Right atrium auricular region (tissue), 2 donors: ENCODE measurements at regions not wholly inside any gene's neighbourhood (a gene's known extent, or its start where the extent isn't known, plus 50 kb on each side); places are given as distances from the start of the nearest gene placed in this dataset.

Source experiments
- DNase-seq: peaks from one replicate; pipeline ENCODE4 v3.0.0-alpha.2; 2019; ENCODE audit warnings: low spot score
- H3K27ac ChIP-seq, 2 donors: fragments of 200-600 bp; sonication (generic); 1 replicate in 1 of 2; 2 replicates in 1 of 2; pipeline ENCODE4 v1.5.1; 2016 to 2019
- H3K27me3 ChIP-seq, 2 donors: fragments of 200-600 bp; sonication (generic); one replicate each; pipeline versions ENCODE4 v1.5.1 to v1.6.0; 2017 to 2019
- H3K36me3 ChIP-seq: fragments of 200-600 bp; sonication (generic); one replicate; pipeline ENCODE4 v1.5.1; 2016
- H3K4me1 ChIP-seq, 2 donors: fragments of 200-600 bp; sonication (generic); one replicate each; pipeline versions ENCODE4 v1.5.1 to v1.6.0; 2017 to 2019
- H3K4me3 ChIP-seq, 2 donors: fragments of 200-600 bp; sonication (generic); 1 replicate in 1 of 2; 2 replicates in 1 of 2; pipeline ENCODE4 v1.5.1; 2017 to 2019; ENCODE audit warnings: mild to moderate bottlenecking in 1 of 2, moderate library complexity in 1 of 2
- H3K9me3 ChIP-seq, 2 donors: fragments of 200-600 bp; sonication (generic); one replicate each; pipeline ENCODE4 v1.5.1; 2019
- CTCF ChIP-seq, 2 donors: fragments of 200-600 bp; sonication (generic); IDR thresholded peaks; one replicate each; pipeline ENCODE4 v1.5.1; 2019; ENCODE audit warnings: antibody characterized with exemption in 2 of 2

DNA sequence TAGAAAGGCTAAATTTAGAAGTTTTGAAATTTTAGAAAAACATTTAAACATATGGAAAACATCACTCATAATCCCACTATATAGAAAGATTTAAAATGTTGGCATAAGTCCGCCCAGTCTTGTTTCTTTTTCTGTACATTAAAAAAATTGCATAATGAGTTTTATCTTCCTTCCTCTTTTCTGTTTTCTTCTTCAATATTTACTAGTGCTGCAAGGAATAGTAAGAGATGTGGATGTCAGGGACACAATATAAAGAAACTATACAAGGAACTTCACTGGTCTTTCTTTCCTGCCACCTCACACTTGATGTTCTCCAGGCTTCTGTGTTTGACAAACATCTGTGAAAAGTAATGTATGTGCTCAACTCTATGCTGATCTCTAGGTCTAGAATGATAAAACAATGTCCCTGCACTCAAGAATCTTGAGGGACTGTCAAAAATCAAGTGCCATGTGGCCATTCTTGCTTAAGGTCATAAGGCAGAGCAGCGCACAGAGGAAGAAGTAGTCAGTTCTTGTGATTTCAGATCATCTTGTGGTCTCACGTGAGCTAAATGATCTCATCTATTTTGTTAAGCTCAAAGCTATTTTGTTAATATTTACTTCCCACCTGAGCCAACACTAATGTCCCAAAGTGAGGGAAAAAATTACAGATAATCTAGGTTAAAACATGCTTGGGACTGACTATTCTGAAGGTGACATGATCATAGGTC lies 186.9 kb upstream of the OBI1 start:
- Histone ChIP-seq H3K36me3 (no peaks in the 10 kb centered on the region), H3K27ac (no peak overlapping the region), H3K4me1 (no peaks in the 10 kb centered on the region), H3K27me3 (no peaks in the 10 kb centered on the region), H3K4me3 (no peak overlapping the region), H3K9me3 (no peaks in the 10 kb centered on the region)
- no peak for DNase-seq
- TF ChIP-seq CTCF (IDR thresholded peaks at IDR 0.05), result no peak

DNA sequence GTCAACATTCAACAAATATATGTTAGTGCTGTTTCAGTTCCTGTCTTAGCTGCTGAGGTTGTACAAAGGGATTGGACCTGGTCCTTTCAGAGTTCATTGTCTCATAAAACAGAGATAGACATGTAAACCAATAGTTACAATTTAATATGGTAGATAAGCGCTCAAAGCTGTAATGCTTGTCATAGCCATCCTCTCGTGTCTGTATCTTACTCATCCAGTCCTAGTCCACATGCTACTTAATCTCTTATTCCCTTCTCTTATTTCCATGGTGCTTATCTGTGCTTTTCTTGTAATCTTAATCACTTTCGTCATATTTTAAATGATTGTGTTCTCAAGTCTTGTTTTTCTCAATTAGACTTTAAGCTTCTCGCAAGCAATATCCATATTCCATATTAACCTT lies 185.2 kb upstream of the OBI1 start:
- Histone ChIP-seq H3K27me3 (no peaks in the 10 kb centered on the region), H3K4me3 (no peak overlapping the region), H3K4me1 (no peaks in the 10 kb centered on the region), H3K27ac (no peak overlapping the region), H3K9me3 (no peaks in the 10 kb centered on the region), H3K36me3 (no peaks in the 10 kb centered on the region)
- DNase-seq, result no peak
- no peak for TF ChIP-seq CTCF (IDR thresholded peaks at IDR 0.05)

GRCh38 chr13:78841358-78841963 lies 182.5 kb upstream of the OBI1 start:
- no peak for TF ChIP-seq CTCF (IDR thresholded peaks at IDR 0.05)
- Histone ChIP-seq H3K27ac (no peak overlapping the region), H3K4me3 (no peak overlapping the region), H3K4me1 (no peaks in the 10 kb centered on the region), H3K27me3 (no peaks in the 10 kb centered on the region), H3K36me3 (no peaks in the 10 kb centered on the region), H3K9me3 (no peaks in the 10 kb centered on the region)
- no peak for DNase-seq

DNA sequence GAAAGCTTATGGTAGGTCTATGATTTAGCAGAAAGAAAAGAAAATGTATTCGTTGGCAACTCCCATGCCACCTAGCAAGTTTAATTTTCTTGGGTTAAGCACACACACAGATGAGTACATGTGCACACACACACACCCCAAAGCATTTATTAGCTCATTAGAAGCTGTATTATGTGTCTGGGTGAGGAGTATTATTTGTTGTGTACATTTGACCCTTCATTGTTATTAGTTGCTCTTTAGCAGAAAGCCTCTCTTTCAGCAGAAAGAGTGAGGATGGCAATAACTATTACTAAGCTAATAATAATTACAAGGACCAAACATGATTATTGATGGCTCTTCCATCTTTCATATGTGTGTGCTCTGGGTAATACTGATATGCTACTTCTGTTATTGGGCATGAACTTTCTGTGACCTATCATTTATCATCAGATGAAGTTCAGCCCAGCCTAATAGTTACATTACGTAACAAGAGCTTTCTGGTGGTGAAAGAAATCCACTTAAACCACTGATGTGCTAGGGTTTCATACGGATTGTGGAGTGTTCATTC lies 177.4 kb upstream of the OBI1 start:
- no peak overlapping the region for H3K27ac ChIP-seq
- TF ChIP-seq CTCF (IDR thresholded peaks at IDR 0.05), result no peak
- no peak for DNase-seq
- H3K9me3 ChIP-seq, result no peaks in the 10 kb centered on the region
- no peaks in the 10 kb centered on the region for H3K4me1 ChIP-seq
- H3K4me3 ChIP-seq, result no peak overlapping the region
- H3K27me3 ChIP-seq, result no peaks in the 10 kb centered on the region
- no peaks in the 10 kb centered on the region for H3K36me3 ChIP-seq

- no peaks in the 10 kb centered on the region for H3K4me1 ChIP-seq
- no peaks in the 10 kb centered on the region for H3K9me3 ChIP-seq
- H3K27ac ChIP-seq, result no peak overlapping the region
- no peak overlapping the region for H3K4me3 ChIP-seq
- H3K36me3 ChIP-seq, result no peaks in the 10 kb centered on the region
- no peak for TF ChIP-seq CTCF (IDR thresholded peaks at IDR 0.05)
- DNase-seq, result no peak
- no peaks in the 10 kb centered on the region for H3K27me3 ChIP-seq
These were observed 173.5 kb upstream of the OBI1 start for GRCh38 chr13:78832461-78832860.
